GM12878 (cell line): ENCODE measurements at regions not wholly inside any gene's neighbourhood (a gene's known extent, or its start where the extent isn't known, plus 50 kb on each side); places are given as distances from the start of the nearest gene placed in this dataset.

ENCODE experiments used
- ATF3 ChIP-seq: IDR thresholded peaks from 2 replicates; pipeline ENCODE4 v1.6.1; 2011; ENCODE audit warnings: low read depth, mild to moderate bottlenecking, low read length, moderate library complexity, borderline replicate concordance; ENCODE audit errors: extremely low read depth
- BACH1 ChIP-seq: fragments of 450-650 bp; IDR thresholded peaks from 2 replicates; pipeline ENCODE4 v1.6.1; 2017; ENCODE audit warnings: mild to moderate bottlenecking, borderline replicate concordance
- BCLAF1 ChIP-seq: fragments of 450-650 bp; IDR thresholded peaks from 2 replicates; pipeline ENCODE4 v1.6.1; 2017; ENCODE audit warnings: antibody characterized with exemption, mild to moderate bottlenecking, moderate library complexity
- CTCF ChIP-seq, 3 experiments: IDR thresholded peaks in 2 of 3; conservative IDR thresholded peaks in 1 of 3; 2 replicates each; pipeline ENCODE4 v1.5.1; 2011; ENCODE audit warnings: low read depth in 3 of 3, low read length in 3 of 3, mild to moderate bottlenecking in 3 of 3, control low read depth in 2 of 3, moderate library complexity in 2 of 3, inconsistent platforms in 1 of 3, mixed read lengths in 1 of 3; ENCODE audit not compliant: control insufficient read depth in 2 of 3, insufficient read depth in 1 of 3; ENCODE audit errors: extremely low read depth in 1 of 3
- EZH2 ChIP-seq: IDR thresholded peaks from 2 replicates; pipeline ENCODE4 v1.6.1; 2012; ENCODE audit warnings: low read depth, mild to moderate bottlenecking, control low read depth, inconsistent platforms, low read length, borderline replicate concordance; ENCODE audit not compliant: control insufficient read depth
- FOXM1 ChIP-seq: IDR thresholded peaks from 2 replicates; pipeline ENCODE4 v1.6.1; 2012; ENCODE audit warnings: low read depth, mild to moderate bottlenecking, inconsistent platforms, low read length, moderate library complexity
- HDAC2 ChIP-seq: fragments of 200-600 bp; sonication (generic); IDR thresholded peaks from 2 replicates; pipeline ENCODE4 v1.6.1; 2017
- MAX ChIP-seq: IDR thresholded peaks from 2 replicates; pipeline ENCODE4 v1.6.1; 2012; ENCODE audit warnings: low read depth, low read length, improper control_type of control experiment
- NR2C2 ChIP-seq: IDR thresholded peaks from 2 replicates; pipeline ENCODE4 v1.6.1; 2011; ENCODE audit warnings: borderline replicate concordance, low read depth; ENCODE audit not compliant: control insufficient read depth, insufficient read length
- POLR2AphosphoS2 ChIP-seq: IDR thresholded peaks from 2 replicates; pipeline ENCODE4 v1.6.1; 2011; ENCODE audit warnings: low read depth, mild to moderate bottlenecking, low read length, improper control_type of control experiment, moderate library complexity
- SMAD1 ChIP-seq: fragments of 450-650 bp; IDR thresholded peaks from 2 replicates; pipeline ENCODE4 v1.6.1; 2018; ENCODE audit warnings: mild to moderate bottlenecking, low read depth; ENCODE audit not compliant: partially characterized antibody
- TARDBP ChIP-seq: IDR thresholded peaks from 2 replicates; pipeline ENCODE4 v1.6.1; 2016; ENCODE audit warnings: borderline replicate concordance
- TF ChIP-seq, protein P1 (sequence below): fragments of 450-650 bp; IDR thresholded peaks from 2 replicates; pipeline ENCODE4 v1.6.1; 2016; ENCODE audit warnings: mild to moderate bottlenecking, moderate library complexity, borderline replicate concordance
- TF ChIP-seq, protein P2 (sequence below): IDR thresholded peaks from 2 replicates; pipeline ENCODE4 v1.6.1; 2011; ENCODE audit warnings: borderline replicate concordance, low read depth, mild to moderate bottlenecking, moderate library complexity, mixed read lengths, low read length; ENCODE audit not compliant: insufficient read depth; ENCODE audit errors: extremely low read length

DNA sequence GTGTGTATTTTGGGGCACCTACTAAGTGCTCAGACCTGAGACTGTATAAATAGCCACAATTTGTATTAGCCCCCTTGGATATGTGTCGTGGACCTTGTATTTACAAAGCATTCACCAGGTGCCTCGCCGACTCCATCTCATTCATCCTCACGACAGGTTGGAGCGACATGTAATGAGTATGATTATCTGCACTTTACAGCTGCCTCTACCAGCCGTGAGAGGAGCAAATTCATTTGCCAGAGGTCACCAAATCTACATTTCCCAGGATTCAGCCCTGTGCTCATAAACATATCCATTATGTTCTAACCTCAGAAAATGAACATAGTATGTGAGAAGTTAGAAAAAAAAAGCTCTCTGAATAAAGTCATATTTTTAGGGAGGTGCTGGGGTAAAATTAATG is 167.4 kb downstream of the ZDHHC21 start:
- TF ChIP-seq NR2C2: no peak
- TF ChIP-seq CTCF (IDR thresholded peaks at IDR 0.05 in 2 of 3, conservative IDR thresholded peaks at IDR 0.05 in 1 of 3; ENCODE audit: control insufficient read depth in 2 of 3, extremely low read depth in 1 of 3, insufficient read depth in 1 of 3, low read depth in 3 of 3, low read length in 3 of 3): no peak
- no peak for TF ChIP-seq BCLAF1
- TF ChIP-seq MAX: no peak
- TF ChIP-seq FOXM1: no peak
- TF ChIP-seq POLR2AphosphoS2: no peak
- no peak for TF ChIP-seq HDAC2
- no peak for TF ChIP-seq EZH2
- TF ChIP-seq, protein P1, sequence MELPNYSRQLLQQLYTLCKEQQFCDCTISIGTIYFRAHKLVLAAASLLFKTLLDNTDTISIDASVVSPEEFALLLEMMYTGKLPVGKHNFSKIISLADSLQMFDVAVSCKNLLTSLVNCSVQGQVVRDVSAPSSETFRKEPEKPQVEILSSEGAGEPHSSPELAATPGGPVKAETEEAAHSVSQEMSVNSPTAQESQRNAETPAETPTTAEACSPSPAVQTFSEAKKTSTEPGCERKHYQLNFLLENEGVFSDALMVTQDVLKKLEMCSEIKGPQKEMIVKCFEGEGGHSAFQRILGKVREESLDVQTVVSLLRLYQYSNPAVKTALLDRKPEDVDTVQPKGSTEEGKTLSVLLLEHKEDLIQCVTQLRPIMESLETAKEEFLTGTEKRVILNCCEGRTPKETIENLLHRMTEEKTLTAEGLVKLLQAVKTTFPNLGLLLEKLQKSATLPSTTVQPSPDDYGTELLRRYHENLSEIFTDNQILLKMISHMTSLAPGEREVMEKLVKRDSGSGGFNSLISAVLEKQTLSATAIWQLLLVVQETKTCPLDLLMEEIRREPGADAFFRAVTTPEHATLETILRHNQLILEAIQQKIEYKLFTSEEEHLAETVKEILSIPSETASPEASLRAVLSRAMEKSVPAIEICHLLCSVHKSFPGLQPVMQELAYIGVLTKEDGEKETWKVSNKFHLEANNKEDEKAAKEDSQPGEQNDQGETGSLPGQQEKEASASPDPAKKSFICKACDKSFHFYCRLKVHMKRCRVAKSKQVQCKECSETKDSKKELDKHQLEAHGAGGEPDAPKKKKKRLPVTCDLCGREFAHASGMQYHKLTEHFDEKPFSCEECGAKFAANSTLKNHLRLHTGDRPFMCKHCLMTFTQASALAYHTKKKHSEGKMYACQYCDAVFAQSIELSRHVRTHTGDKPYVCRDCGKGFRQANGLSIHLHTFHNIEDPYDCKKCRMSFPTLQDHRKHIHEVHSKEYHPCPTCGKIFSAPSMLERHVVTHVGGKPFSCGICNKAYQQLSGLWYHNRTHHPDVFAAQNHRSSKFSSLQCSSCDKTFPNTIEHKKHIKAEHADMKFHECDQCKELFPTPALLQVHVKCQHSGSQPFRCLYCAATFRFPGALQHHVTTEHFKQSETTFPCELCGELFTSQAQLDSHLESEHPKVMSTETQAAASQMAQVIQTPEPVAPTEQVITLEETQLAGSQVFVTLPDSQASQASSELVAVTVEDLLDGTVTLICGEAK: no peak
- no peak for TF ChIP-seq SMAD1
- TF ChIP-seq ATF3: no peak
- no peak for TF ChIP-seq TARDBP
- TF ChIP-seq, protein P2, sequence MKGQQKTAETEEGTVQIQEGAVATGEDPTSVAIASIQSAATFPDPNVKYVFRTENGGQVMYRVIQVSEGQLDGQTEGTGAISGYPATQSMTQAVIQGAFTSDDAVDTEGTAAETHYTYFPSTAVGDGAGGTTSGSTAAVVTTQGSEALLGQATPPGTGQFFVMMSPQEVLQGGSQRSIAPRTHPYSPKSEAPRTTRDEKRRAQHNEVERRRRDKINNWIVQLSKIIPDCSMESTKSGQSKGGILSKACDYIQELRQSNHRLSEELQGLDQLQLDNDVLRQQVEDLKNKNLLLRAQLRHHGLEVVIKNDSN: no peak
- TF ChIP-seq BACH1: no peak
